ENCODE measurements at regions not wholly inside any gene's neighbourhood (a gene's known extent, or its start where the extent isn't known, plus 50 kb on each side); places are given as distances from the start of the nearest gene placed in this dataset.

GRCh38 chr10:6781133-6781770 is 201.2 kb upstream of the PRKCQ start:
- no peak for TF ChIP-seq CTCF (IDR thresholded peaks at IDR 0.05; ENCODE audit: borderline replicate concordance, insufficient read depth, low read depth, low read length)
- H3K4me3 ChIP-seq (ENCODE audit: low read depth, low read length), result no peak overlapping the region

- no peak overlapping the region for H3K4me3 ChIP-seq (ENCODE audit: low read depth, low read length)
These were observed 200.1 kb upstream of the PRKCQ start for GRCh38 chr10:6780008-6780677.

GRCh38 chr10:6778992-6779701 is 199.1 kb upstream of the PRKCQ start:
- H3K4me3 ChIP-seq (ENCODE audit: low read depth, low read length), result no peak overlapping the region
- no peak for TF ChIP-seq CTCF (IDR thresholded peaks at IDR 0.05; ENCODE audit: borderline replicate concordance, insufficient read depth, low read depth, low read length)

More at GRCh38 chr10:6780008-6780677, 200.1 kb upstream of the PRKCQ start:
- no peak for TF ChIP-seq CTCF (IDR thresholded peaks at IDR 0.05; ENCODE audit: borderline replicate concordance, insufficient read depth, low read depth, low read length)

- H3K4me3 ChIP-seq (ENCODE audit: low read depth, low read length), result no peak overlapping the region
These were observed 196.1 kb upstream of the PRKCQ start for GRCh38 chr10:6776170-6776569.

GRCh38 chr10:6774406-6774805 is 194.3 kb upstream of the PRKCQ start:
- no peak for TF ChIP-seq CTCF (IDR thresholded peaks at IDR 0.05; ENCODE audit: borderline replicate concordance, insufficient read depth, low read depth, low read length)

More at GRCh38 chr10:6776170-6776569, 196.1 kb upstream of the PRKCQ start:
- no peak for TF ChIP-seq CTCF (IDR thresholded peaks at IDR 0.05; ENCODE audit: borderline replicate concordance, insufficient read depth, low read depth, low read length)

GRCh38 chr10:6771331-6771730 is 191.3 kb upstream of the PRKCQ start:
- H3K4me3 ChIP-seq (ENCODE audit: low read depth, low read length), result no peak overlapping the region
- no peak for TF ChIP-seq CTCF (IDR thresholded peaks at IDR 0.05; ENCODE audit: borderline replicate concordance, insufficient read depth, low read depth, low read length)

More at GRCh38 chr10:6774406-6774805, 194.3 kb upstream of the PRKCQ start:
- H3K4me3 ChIP-seq (ENCODE audit: low read depth, low read length), result no peak overlapping the region

All from GM12875 (cell line).